ENCODE measurements at regions not wholly inside any gene's neighbourhood (a gene's known extent, or its start where the extent isn't known, plus 50 kb on each side); places are given as distances from the start of the nearest gene placed in this dataset.

GRCh38 chr22:45102896-45103420, 60.8 kb upstream of the NUP50 start:
- H3K9me3 ChIP-seq (ENCODE audit: control insufficient read depth in 2 of 2, insufficient read depth in 1 of 2, low read length in 1 of 2) = no peaks in the 10 kb centered on the region
- no peaks in the 10 kb centered on the region for H3K4me1 ChIP-seq (ENCODE audit: control insufficient read depth in 2 of 2, insufficient read depth in 2 of 2, low read length in 2 of 2)
- 73% methylated on average over 6 of the region's 6 CpGs for WGBS
- no peaks in the 10 kb centered on the region for H3K36me3 ChIP-seq (ENCODE audit: control insufficient read depth in 2 of 2, insufficient read depth in 2 of 2, low read length in 1 of 2)
- H3K27me3 ChIP-seq (ENCODE audit: control insufficient read depth in 2 of 2, insufficient read depth in 1 of 2, low read length in 1 of 2) = peaks cover 0 to 13% of the 10 kb centered on the region in 2 donors
- H3K4me3 ChIP-seq (ENCODE audit: low read length in 2 of 2) = no peak overlapping the region
- no peak overlapping the region for H3K27ac ChIP-seq (ENCODE audit: low read depth in 1 of 2, low read length in 1 of 2)
- no peak for DNase-seq (ENCODE audit: low read depth in 6 of 9, low spot score in 9 of 9)

- Histone ChIP-seq H3K4me3 (ENCODE audit: low read length in 2 of 2) (no peak overlapping the region), H3K27me3 (ENCODE audit: control insufficient read depth in 2 of 2, insufficient read depth in 1 of 2, low read length in 1 of 2) (peaks cover 0 to 13% of the 10 kb centered on the region in 2 donors), H3K36me3 (ENCODE audit: control insufficient read depth in 2 of 2, insufficient read depth in 2 of 2, low read length in 1 of 2) (no peaks in the 10 kb centered on the region), H3K27ac (ENCODE audit: low read depth in 1 of 2, low read length in 1 of 2) (no peak overlapping the region), H3K9me3 (ENCODE audit: control insufficient read depth in 2 of 2, insufficient read depth in 1 of 2, low read length in 1 of 2) (no peaks in the 10 kb centered on the region), H3K4me1 (ENCODE audit: control insufficient read depth in 2 of 2, insufficient read depth in 2 of 2, low read length in 2 of 2) (no peaks in the 10 kb centered on the region)
- no peak for DNase-seq (ENCODE audit: low read depth in 6 of 9, low spot score in 9 of 9)
- WGBS = 96% methylated on average over 10 of the region's 10 CpGs
These were observed 60.0 kb upstream of the NUP50 start for GRCh38 chr22:45103756-45104155.

GRCh38 chr22:45104313-45104712, 59.4 kb upstream of the NUP50 start:
- Histone ChIP-seq H3K27ac (ENCODE audit: low read depth in 1 of 2, low read length in 1 of 2) (no peak overlapping the region), H3K4me3 (ENCODE audit: low read length in 2 of 2) (no peak overlapping the region), H3K36me3 (ENCODE audit: control insufficient read depth in 2 of 2, insufficient read depth in 2 of 2, low read length in 1 of 2) (no peaks in the 10 kb centered on the region), H3K9me3 (ENCODE audit: control insufficient read depth in 2 of 2, insufficient read depth in 1 of 2, low read length in 1 of 2) (no peaks in the 10 kb centered on the region), H3K27me3 (ENCODE audit: control insufficient read depth in 2 of 2, insufficient read depth in 1 of 2, low read length in 1 of 2) (peaks cover 0 to 13% of the 10 kb centered on the region in 2 donors), H3K4me1 (ENCODE audit: control insufficient read depth in 2 of 2, insufficient read depth in 2 of 2, low read length in 2 of 2) (no peaks in the 10 kb centered on the region)
- 96% methylated on average over 10 of the region's 10 CpGs for WGBS
- DNase-seq (ENCODE audit: low read depth in 6 of 9, low spot score in 9 of 9) = no peak

GRCh38 chr22:45105281-45105702, 58.4 kb upstream of the NUP50 start:
- no peak for DNase-seq (ENCODE audit: low read depth in 6 of 9, low spot score in 9 of 9)
- Histone ChIP-seq H3K27me3 (ENCODE audit: control insufficient read depth in 2 of 2, insufficient read depth in 1 of 2, low read length in 1 of 2) (peaks cover 0 to 13% of the 10 kb centered on the region in 2 donors), H3K9me3 (ENCODE audit: control insufficient read depth in 2 of 2, insufficient read depth in 1 of 2, low read length in 1 of 2) (no peaks in the 10 kb centered on the region), H3K4me1 (ENCODE audit: control insufficient read depth in 2 of 2, insufficient read depth in 2 of 2, low read length in 2 of 2) (no peaks in the 10 kb centered on the region), H3K36me3 (ENCODE audit: control insufficient read depth in 2 of 2, insufficient read depth in 2 of 2, low read length in 1 of 2) (no peaks in the 10 kb centered on the region), H3K4me3 (ENCODE audit: low read length in 2 of 2) (no peak overlapping the region), H3K27ac (ENCODE audit: low read depth in 1 of 2, low read length in 1 of 2) (no peak overlapping the region)
- 83% methylated on average over 10 of the region's 10 CpGs for WGBS

GRCh38 chr22:45107671-45108070, 56.1 kb upstream of the NUP50 start:
- Histone ChIP-seq H3K9me3 (ENCODE audit: control insufficient read depth in 2 of 2, insufficient read depth in 1 of 2, low read length in 1 of 2) (no peaks in the 10 kb centered on the region), H3K36me3 (ENCODE audit: control insufficient read depth in 2 of 2, insufficient read depth in 2 of 2, low read length in 1 of 2) (no peaks in the 10 kb centered on the region), H3K27ac (ENCODE audit: low read depth in 1 of 2, low read length in 1 of 2) (no peak overlapping the region), H3K4me3 (ENCODE audit: low read length in 2 of 2) (no peak overlapping the region), H3K27me3 (ENCODE audit: control insufficient read depth in 2 of 2, insufficient read depth in 1 of 2, low read length in 1 of 2) (peaks cover 0 to 11% of the 10 kb centered on the region in 2 donors), H3K4me1 (ENCODE audit: control insufficient read depth in 2 of 2, insufficient read depth in 2 of 2, low read length in 2 of 2) (no peaks in the 10 kb centered on the region)
- DNase-seq (ENCODE audit: low read depth in 6 of 9, low spot score in 9 of 9) = no peak
- 98% methylated on average over 6 of the region's 6 CpGs for WGBS

GRCh38 chr22:45112136-45112879, 51.4 kb upstream of the NUP50 start:
- H3K9me3 ChIP-seq (ENCODE audit: control insufficient read depth in 2 of 2, insufficient read depth in 1 of 2, low read length in 1 of 2) = no peaks in the 10 kb centered on the region
- no peak for DNase-seq (ENCODE audit: low read depth in 6 of 9, low spot score in 9 of 9)
- H3K27ac ChIP-seq (ENCODE audit: low read depth in 1 of 2, low read length in 1 of 2) = no peak overlapping the region
- H3K27me3 ChIP-seq (ENCODE audit: control insufficient read depth in 2 of 2, insufficient read depth in 1 of 2, low read length in 1 of 2) = no peaks in the 10 kb centered on the region
- H3K36me3 ChIP-seq (ENCODE audit: control insufficient read depth in 2 of 2, insufficient read depth in 2 of 2, low read length in 1 of 2) = no peaks in the 10 kb centered on the region
- 95% methylated on average over 5 of the region's 5 CpGs for WGBS
- H3K4me1 ChIP-seq (ENCODE audit: control insufficient read depth in 2 of 2, insufficient read depth in 2 of 2, low read length in 2 of 2) = no peaks in the 10 kb centered on the region
- no peak overlapping the region for H3K4me3 ChIP-seq (ENCODE audit: low read length in 2 of 2)
